Stimulated activated naive CD8-positive, alpha-beta T cell treated with anti-CD3 and anti-CD28 coated beads, Interleukin-15, amount 100 ng/mL, for 72 hours (primary cell): ENCODE measurements at regions not wholly inside any gene's neighbourhood (a gene's known extent, or its start where the extent isn't known, plus 50 kb on each side); places are given as distances from the start of the nearest gene placed in this dataset.

Experiments used
- ATAC-seq: fragments of 150-1000 bp; cut with Tn5 transposase; 2 replicates; pipeline ENCODE4 v1.10.0; 2021; ENCODE audit warnings: mild to moderate bottlenecking, moderate library complexity
- DNase-seq, 2 donors: peaks; one replicate each; pipeline ENCODE4 v3.0.0; 2021 to 2022
- H3K27ac Mint-ChIP-seq, 2 donors: one replicate each; pipeline ENCODE4 v1.8.0; 2022; ENCODE audit warnings: mild to moderate bottlenecking in 2 of 2, mixed read lengths in 2 of 2, moderate library complexity in 2 of 2
- H3K27me3 Mint-ChIP-seq: one replicate; pipeline ENCODE4 v1.8.0; 2022; ENCODE audit warnings: mixed read lengths
- H3K4me1 Mint-ChIP-seq: one replicate; pipeline ENCODE4 v1.8.0; 2022; ENCODE audit warnings: mild to moderate bottlenecking, mixed read lengths
- H3K4me3 Mint-ChIP-seq, 2 donors: one replicate each; pipeline ENCODE4 v1.8.0; 2022; ENCODE audit warnings: mild to moderate bottlenecking in 2 of 2, mixed read lengths in 2 of 2, moderate library complexity in 1 of 2
- H3K9me3 Mint-ChIP-seq, 2 donors: one replicate each; pipeline ENCODE4 v1.8.0; 2022; ENCODE audit warnings: mixed read lengths in 2 of 2

DNA sequence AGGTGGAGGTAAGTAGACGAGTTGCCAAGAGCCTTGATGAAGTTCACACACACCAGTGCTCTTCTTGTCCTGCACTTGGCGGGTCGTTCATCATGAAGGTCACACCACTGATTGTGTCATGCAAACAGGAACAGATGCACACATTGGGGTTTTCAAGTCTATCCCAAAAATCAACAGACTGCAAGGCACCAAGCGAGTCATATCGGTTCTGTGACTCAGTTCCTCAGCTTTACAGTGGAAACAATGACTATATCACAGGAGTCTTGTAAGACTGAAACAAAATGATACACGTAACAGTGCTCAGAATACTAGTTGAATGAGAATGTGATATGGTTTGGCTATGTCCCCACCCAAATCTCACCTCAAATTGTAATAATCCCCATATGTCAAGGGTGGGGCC lies 526.9 kb upstream of the ID2 start:
- peak overlapping the region in 1 of 2 donors; percentile 5 for H3K27ac Mint-ChIP-seq
- H3K4me1 Mint-ChIP-seq: peaks cover 25% of the 10 kb centered on the region
- DNase-seq (peak in 1 of 2 donors; percentile 53), ATAC-seq (peak; percentile 90)
- no peak overlapping the region for H3K4me3 Mint-ChIP-seq
- H3K27me3 Mint-ChIP-seq: peaks cover 5% of the 10 kb centered on the region
- H3K9me3 Mint-ChIP-seq: peaks cover 27 to 44% of the 10 kb centered on the region in 2 donors

DNA sequence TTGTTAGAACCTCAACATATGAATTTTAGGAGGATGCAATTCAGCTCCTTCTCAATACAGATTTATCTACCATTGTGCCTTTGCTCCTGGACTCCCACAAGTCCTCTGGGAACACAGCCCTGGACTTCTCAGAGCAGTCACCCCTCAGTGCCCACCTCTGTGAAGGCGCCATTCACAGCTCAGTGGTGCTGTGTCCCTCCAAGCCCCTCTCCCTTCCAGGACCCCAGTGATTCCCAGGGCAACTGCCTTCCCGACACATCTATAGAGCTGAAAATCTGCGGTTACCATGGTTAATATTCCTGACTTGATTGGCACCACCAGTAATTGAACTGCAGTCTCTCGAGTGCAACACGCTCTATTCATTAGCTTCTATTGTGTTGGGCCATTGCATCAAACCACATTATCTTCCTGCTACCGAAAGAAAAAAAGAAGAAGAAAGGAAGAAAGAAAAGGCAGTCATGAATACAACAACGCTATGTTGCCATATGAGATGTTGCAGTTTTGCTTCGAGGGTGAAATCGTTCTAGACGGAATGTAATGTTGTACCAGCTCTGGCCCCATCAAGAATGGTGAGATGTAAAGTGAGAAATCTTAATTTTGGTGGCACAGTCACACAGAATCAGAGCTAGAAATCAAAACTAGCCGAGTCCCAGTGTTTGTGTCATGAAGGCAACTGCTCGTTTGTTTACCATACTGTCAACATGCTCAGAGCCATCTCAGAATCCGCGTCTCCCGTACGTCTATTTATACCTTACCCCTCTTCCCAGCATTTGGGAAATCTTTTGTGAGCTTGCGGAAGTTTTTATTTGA lies 524.0 kb upstream of the ID2 start:
- no peak for ATAC-seq
- peaks cover 5% of the 10 kb centered on the region for H3K27me3 Mint-ChIP-seq
- no peak for DNase-seq
- no peak overlapping the region for H3K27ac Mint-ChIP-seq
- H3K4me1 Mint-ChIP-seq: peaks cover 19% of the 10 kb centered on the region
- no peak overlapping the region for H3K4me3 Mint-ChIP-seq
- H3K9me3 Mint-ChIP-seq: peaks cover 21 to 37% of the 10 kb centered on the region in 2 donors

DNA sequence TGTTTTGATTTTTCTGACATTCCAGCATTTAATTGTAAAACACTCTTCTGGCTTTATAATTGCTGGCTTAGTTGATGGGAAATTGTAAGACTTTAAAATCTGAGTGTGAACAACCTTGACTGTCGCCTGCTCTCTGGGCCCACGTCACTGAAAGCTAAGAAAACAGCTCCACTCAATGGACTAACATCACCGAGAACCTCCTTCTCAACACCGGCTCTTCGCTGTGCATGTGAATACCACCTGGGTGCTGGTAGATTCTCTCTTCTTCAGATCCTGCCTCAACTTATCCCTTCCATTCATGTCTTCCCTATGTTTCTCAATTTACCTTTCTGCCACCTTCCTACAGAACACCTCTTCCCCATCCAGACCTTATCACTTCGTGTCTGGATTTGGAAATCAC lies 523.1 kb upstream of the ID2 start:
- peaks cover 5% of the 10 kb centered on the region for H3K27me3 Mint-ChIP-seq
- H3K4me3 Mint-ChIP-seq: no peak overlapping the region
- H3K4me1 Mint-ChIP-seq: peaks cover 10% of the 10 kb centered on the region
- ATAC-seq (no peak), DNase-seq (no peak)
- H3K27ac Mint-ChIP-seq: no peak overlapping the region
- peaks cover 17 to 37% of the 10 kb centered on the region in 2 donors for H3K9me3 Mint-ChIP-seq

DNA sequence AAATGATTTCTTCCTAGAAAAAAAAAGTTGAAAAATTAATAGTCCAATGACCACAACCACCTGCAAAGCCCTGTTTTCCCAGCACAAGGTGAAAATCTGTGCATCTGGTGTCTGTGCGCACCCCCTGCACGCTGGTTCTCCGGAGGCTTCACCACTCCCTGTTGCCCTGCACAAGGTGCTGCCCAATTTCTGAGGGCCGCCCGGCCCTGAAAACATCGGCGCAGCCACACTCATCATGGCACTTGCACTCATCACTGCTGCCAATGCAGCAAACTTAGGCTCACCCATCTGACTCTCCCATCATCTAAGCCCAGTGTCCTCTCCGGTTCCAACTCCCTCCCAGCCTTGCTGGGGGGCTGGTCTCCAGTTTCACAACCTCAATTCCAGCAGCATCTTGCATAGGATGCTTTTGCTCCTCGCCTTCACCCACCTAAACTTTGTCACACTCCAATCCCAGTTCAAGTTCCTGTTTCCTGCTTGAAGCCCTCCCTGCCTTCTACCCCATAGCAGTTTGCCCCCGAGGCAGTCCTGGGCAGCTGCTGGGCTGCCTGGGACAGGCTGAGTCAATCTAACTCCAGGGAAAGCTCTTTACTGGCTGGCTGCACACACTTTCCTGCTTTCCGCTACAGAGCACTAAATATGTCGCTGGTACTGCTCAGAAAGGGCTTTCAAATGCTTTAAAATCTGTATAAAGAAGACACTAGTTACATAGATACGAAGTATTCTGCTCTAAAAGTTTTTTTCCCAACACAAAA lies 522.5 kb upstream of the ID2 start:
- Mint-ChIP-seq H3K4me1 (peaks cover 5% of the 10 kb centered on the region), H3K27me3 (peaks cover 5% of the 10 kb centered on the region), H3K9me3 (peaks cover 13 to 31% of the 10 kb centered on the region in 2 donors), H3K27ac (peak overlapping the region; percentile 1 to 72), H3K4me3 (no peak overlapping the region)
- DNase-seq (no peak), ATAC-seq (no peak)

DNA sequence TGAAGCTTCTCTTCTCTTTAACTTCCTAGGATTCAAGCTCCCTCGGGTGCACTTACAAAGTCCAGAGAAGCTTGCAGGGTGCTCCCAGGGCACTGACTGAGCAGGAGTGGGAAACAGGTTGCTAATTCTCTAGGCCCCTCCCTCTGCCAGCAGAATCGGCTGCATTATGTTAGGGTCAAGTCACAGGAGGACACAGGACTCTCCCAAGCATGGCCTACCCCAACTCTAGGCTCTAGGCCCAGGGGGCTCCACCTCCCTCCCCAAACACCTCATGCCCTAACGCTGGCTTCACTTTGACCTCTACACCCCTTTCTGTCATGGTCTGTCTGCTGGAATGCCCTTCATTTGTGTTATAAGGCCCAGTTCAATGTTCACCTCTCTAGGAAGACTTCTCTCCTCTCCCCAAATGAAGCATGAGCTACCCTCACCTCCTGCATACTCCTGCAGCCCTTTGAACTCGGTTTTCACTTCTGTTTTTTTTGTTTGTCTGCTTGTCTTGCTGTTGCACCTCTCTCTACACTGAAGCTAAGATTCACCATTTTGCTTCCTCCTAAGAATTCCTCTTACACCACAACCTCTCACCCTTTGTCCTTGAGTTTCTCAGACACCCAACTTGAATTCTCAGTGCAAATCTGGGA lies 521.8 kb upstream of the ID2 start:
- Mint-ChIP-seq H3K4me1 (no peaks in the 10 kb centered on the region), H3K27ac (peak overlapping the region in 1 of 2 donors; percentile 5), H3K27me3 (peaks cover 5% of the 10 kb centered on the region), H3K4me3 (no peak overlapping the region), H3K9me3 (peaks cover 8 to 24% of the 10 kb centered on the region in 2 donors)
- ATAC-seq: no peak
- no peak for DNase-seq

DNA sequence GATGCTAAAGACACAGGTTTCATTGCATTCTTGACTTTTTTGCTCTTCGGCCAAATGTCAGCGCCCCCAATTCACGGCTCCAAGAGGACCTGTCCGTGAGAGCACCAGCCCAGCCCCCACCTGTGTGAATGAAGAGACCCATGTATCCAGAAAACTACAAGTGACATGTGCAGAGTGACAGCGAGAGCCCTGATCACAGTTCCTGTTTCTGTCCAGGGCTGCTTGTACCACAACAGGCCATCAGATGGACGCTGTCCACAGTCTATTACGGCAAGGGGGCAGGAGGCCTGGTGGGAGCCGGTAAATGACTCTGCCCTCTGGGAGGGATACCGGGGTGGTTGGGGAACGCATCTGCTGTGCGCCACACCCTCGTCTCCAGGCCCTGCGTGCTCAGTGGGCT lies 520.9 kb upstream of the ID2 start:
- H3K4me3 Mint-ChIP-seq: no peak overlapping the region
- DNase-seq (no peak), ATAC-seq (no peak)
- no peaks in the 10 kb centered on the region for H3K4me1 Mint-ChIP-seq
- peaks cover 0 to 15% of the 10 kb centered on the region in 2 donors for H3K9me3 Mint-ChIP-seq
- H3K27ac Mint-ChIP-seq: no peak overlapping the region
- peaks cover 5% of the 10 kb centered on the region for H3K27me3 Mint-ChIP-seq

DNA sequence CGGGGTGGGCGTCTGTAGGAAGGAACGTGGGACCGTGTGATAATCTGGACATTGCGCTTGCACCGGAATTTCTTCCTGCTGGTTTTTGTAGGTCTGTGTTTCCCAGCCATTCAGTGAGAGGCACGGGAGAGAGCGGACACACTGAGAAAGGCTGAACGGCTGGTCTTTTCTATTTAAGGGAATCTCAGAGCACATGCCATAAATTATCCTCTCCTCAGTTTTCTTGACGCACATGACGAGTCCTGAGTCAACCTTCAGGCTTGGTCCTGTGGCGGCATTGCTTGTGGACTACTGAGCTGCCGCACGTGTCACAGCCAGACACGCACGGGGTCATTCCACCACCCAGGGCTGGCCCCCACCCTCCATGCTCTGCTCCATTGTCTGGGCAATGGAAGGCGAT lies 519.3 kb upstream of the ID2 start:
- H3K27me3 Mint-ChIP-seq: peaks cover 5% of the 10 kb centered on the region
- H3K4me3 Mint-ChIP-seq: no peak overlapping the region
- no peak overlapping the region for H3K27ac Mint-ChIP-seq
- no peaks in the 10 kb centered on the region for H3K4me1 Mint-ChIP-seq
- no peak for DNase-seq
- H3K9me3 Mint-ChIP-seq: peaks cover 0 to 4% of the 10 kb centered on the region in 2 donors
- no peak for ATAC-seq

DNA sequence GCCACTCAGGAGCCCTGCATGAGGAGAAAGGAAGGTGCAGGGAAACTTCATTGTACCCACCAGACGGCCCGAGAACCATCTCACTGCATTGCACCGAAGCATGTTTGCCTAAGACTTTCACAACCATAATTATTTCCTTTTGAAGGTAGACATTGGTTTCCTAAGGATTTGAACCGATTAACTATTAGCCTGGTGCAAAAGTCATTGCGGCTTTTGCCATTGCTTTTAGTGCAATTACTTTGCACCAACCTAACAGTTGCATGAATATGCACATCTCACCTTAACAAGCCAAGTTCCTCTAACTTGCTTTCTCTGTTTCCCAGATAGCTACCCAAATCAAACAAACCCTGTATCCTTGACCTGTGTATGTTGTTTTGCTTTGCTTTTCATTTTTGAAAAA lies 516.3 kb upstream of the ID2 start:
- H3K4me3 Mint-ChIP-seq: no peak overlapping the region
- no peaks in the 10 kb centered on the region for H3K27me3 Mint-ChIP-seq
- no peaks in the 10 kb centered on the region for H3K9me3 Mint-ChIP-seq
- H3K27ac Mint-ChIP-seq: no peak overlapping the region
- DNase-seq: no peak
- peaks cover 11% of the 10 kb centered on the region for H3K4me1 Mint-ChIP-seq
- ATAC-seq: no peak

DNA sequence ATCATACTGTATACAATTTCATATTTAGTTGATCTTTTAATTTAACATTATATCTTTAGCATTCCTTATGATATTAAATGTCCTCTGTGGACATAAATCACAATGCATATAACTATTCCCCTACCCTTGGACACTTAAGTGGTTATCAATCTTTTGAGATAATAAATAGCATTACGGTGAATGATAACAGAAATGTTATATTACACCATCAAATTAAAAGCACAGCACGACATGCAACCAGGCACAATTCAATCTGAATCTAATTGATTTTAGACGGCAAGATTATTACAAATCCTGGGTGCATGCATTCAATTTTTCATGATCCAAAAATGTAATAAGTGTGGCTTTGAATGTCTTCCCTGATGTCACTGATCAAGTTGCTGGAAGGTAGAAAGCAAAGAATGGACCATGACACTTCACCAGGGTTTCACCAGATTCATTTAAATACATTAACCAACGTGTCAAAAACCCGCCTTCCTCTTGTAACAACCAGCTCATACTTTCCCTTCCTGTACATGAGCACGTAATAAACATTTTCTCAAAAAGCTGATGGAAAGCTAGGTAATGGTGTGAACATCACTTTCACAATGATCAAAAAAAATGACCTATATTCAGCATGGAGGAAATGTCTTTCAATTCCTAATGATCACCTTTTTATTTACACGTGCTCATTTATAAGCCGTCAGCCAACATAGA lies 513.7 kb upstream of the ID2 start:
- peaks cover 11% of the 10 kb centered on the region for H3K4me1 Mint-ChIP-seq
- no peaks in the 10 kb centered on the region for H3K27me3 Mint-ChIP-seq
- DNase-seq (no peak), ATAC-seq (peak; percentile 86)
- H3K4me3 Mint-ChIP-seq: no peak overlapping the region
- peak overlapping the region in 1 of 2 donors; percentile 93 for H3K27ac Mint-ChIP-seq
- no peaks in the 10 kb centered on the region for H3K9me3 Mint-ChIP-seq

DNA sequence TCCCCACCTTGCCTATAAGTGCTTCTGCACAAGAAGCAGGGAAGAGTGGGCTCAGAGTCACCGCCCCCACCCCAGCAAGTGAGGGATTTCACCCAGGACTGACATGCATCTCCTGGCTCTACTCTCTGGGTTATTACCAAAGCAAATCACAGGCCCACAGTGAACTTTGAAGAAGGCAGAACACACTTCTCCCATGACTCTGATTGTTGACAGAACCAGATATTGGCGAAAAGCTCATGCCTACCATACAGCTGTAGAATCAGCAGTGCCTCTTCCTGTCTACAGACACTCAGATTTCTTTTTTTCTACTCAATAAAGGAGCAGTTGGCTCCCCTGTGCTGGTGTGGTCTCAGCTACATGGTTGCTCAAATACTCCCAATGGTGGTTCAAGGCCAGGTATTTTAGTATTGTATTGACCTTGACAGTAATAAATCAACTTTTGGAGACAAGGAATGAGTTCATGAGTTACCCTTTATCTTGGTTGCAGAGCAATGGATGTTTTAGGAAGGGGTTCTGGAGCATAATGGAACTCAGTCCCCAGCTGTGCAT lies 512.9 kb upstream of the ID2 start:
- no peak for DNase-seq
- no peak for ATAC-seq
- no peaks in the 10 kb centered on the region for H3K9me3 Mint-ChIP-seq

DNA sequence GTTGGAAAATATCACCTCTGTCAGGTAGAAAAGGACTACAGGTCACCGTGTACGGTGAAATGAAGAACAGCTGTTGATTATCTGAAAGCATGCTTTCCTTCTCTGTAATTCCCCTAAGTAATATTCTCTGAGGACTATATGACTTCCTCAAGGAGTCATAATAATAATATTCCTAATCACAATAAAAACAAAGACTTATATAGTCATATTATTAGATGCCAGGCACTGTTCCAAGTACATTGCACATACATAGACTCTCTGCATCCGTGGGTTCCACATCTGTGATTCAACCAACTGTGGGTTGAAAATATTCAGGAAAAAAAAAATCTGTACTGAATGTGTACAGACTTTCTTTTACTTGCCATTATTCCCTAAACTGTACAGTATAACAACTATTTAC lies 512.4 kb upstream of the ID2 start:
- Mint-ChIP-seq H3K4me3 (no peak overlapping the region), H3K4me1 (peaks cover 11% of the 10 kb centered on the region), H3K27me3 (no peaks in the 10 kb centered on the region), H3K27ac (no peak overlapping the region), H3K9me3 (no peaks in the 10 kb centered on the region)
- no peak for ATAC-seq
- DNase-seq: no peak

More for the DNA sequence above, 512.9 kb upstream of the ID2 start:
- Mint-ChIP-seq H3K27ac (no peak overlapping the region), H3K27me3 (no peaks in the 10 kb centered on the region), H3K4me1 (peaks cover 11% of the 10 kb centered on the region), H3K4me3 (no peak overlapping the region)

DNA sequence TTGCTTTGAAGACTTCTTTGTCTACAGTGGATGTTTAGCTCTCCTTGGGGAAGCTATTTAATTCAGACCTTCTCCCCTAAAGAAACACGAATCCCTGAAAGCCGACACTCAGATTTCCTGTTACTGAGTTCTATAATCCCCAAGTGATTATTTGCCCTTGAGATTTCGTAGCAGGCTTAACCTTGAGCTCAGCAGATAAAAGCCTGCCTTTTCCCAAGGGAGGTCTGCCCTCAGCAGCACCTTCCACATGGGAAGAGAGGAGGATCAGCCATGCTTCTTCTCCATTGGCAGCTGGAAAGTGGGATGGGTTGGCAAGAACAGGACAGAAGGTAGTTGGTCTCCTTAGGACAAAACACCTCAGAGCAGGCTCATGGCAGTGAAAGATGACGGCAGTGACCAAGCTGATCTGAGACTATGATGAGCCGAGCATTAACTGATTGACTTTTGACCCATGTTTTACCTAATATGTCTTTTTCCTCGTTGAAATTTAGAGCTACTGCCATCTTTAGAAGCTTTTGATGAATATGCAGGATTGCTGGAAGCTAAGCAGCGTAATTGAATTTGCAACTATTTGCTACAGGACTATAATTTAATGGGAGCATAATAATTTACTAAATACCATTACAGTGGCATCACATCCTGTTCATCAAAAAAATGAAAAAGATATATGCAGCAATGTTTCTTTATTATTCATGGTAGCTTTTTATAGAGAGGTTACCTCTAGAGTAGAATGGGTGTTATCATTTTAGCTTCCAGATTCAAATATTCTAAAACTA lies 511.1 kb upstream of the ID2 start:
- DNase-seq (no peak), ATAC-seq (no peak)
- Mint-ChIP-seq H3K9me3 (peaks cover 0 to 10% of the 10 kb centered on the region in 2 donors), H3K27me3 (no peaks in the 10 kb centered on the region), H3K27ac (no peak overlapping the region), H3K4me3 (no peak overlapping the region), H3K4me1 (peaks cover 11% of the 10 kb centered on the region)

DNA sequence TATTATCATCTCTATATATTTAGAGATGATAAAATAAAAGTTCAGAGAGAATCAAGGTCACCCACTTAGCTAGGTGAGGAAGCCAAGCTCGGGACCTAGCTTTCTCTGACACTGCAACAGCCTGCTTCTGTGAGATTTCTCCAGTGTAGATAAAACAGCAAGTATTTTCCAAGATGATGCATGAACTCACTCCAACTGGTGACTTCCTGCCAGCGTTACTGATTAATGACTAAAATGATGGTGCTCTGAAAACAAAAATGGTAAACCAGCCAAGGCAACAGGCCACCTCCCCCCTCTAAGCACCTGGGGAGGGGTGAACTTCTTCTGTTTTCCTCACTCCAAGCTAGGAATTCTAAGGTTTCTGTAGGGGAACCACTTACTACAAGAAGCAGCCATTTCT lies 510.2 kb upstream of the ID2 start:
- no peak overlapping the region for H3K27ac Mint-ChIP-seq
- H3K4me3 Mint-ChIP-seq: no peak overlapping the region
- DNase-seq (no peak), ATAC-seq (no peak)
- no peaks in the 10 kb centered on the region for H3K27me3 Mint-ChIP-seq
- peaks cover 11% of the 10 kb centered on the region for H3K4me1 Mint-ChIP-seq
- peaks cover 0 to 10% of the 10 kb centered on the region in 2 donors for H3K9me3 Mint-ChIP-seq

DNA sequence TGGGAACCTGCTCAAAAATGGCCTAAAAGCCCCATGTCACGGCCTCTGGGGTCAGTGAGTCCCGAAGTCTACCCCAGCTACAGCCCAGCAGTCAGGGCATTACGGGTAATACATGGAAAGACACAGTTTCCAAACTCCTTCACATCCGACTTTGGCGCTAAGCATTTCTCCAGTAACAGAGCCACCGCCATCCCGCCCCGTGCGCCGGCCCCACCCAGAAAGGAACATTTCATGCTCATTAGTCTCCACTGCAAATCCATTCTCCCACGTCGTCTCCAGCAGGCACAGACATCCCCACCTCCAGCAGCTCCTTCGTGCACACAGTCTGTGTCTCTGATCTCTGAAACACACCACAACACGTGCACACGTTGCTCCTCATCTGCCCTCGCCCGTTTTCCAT lies 509.2 kb upstream of the ID2 start:
- H3K4me1 Mint-ChIP-seq: peaks cover 11% of the 10 kb centered on the region
- H3K27me3 Mint-ChIP-seq: no peaks in the 10 kb centered on the region
- H3K27ac Mint-ChIP-seq: no peak overlapping the region
- DNase-seq (no peak), ATAC-seq (no peak)
- no peak overlapping the region for H3K4me3 Mint-ChIP-seq
- peaks cover 0 to 10% of the 10 kb centered on the region in 2 donors for H3K9me3 Mint-ChIP-seq
